ENCODE measurements at regions not wholly inside any gene's neighbourhood (a gene's known extent, or its start where the extent isn't known, plus 50 kb on each side); places are given as distances from the start of the nearest gene placed in this dataset.
A peak's percentile ranks its signal among the peaks of the same experiment; 100 is the strongest.

GRCh38 chr10:110396284-110396651 is 91.5 kb upstream of the SMNDC1 start:
- H3K36me3 ChIP-seq (ENCODE audit: control insufficient read depth in 2 of 2, extremely low read depth in 1 of 2, insufficient read depth in 2 of 2, low read length in 2 of 2) = no peaks in the 10 kb centered on the region
- peak overlapping the region; percentile 4 for H3K27ac ChIP-seq (ENCODE audit: control insufficient read depth, insufficient read depth, low read length)
- H3K9me3 ChIP-seq (ENCODE audit: control insufficient read depth, low read depth, low read length) = no peaks in the 10 kb centered on the region
- FAIRE-seq (no peak), DNase-seq (ENCODE audit: low read depth, low spot score) (no peak)
- no peak overlapping the region for H2AFZ ChIP-seq (ENCODE audit: control insufficient read depth, low read length)
- H4K20me1 ChIP-seq (ENCODE audit: control insufficient read depth, extremely low read depth, insufficient read depth, low read length) = no peaks in the 10 kb centered on the region
- no peak overlapping the region for H3K9ac ChIP-seq (ENCODE audit: control insufficient read depth, extremely low read depth, insufficient read depth, low read length)
- H3K9me1 ChIP-seq (ENCODE audit: control insufficient read depth, extremely low read depth, insufficient read depth, low read length) = no peaks in the 10 kb centered on the region
- dilution Hi-C loops (cut with MboI; ENCODE audit: extremely low pct_ligation_motif_present, low sequenced_read_pairs) = no loop called here
- H3K4me2 ChIP-seq (ENCODE audit: control insufficient read depth, extremely low read depth, insufficient read depth, low read depth, low read length) = no peak overlapping the region
- no peaks in the 10 kb centered on the region for H3K79me2 ChIP-seq (ENCODE audit: control insufficient read depth, insufficient read depth, low read length)
- H3K4me1 ChIP-seq (ENCODE audit: control insufficient read depth, extremely low read depth, insufficient read depth, low read length) = peaks cover 40% of the 10 kb centered on the region
- TF ChIP-seq CTCF (optimal IDR thresholded peaks at IDR 0.05 in 1 of 3, IDR thresholded peaks at IDR 0.05 in 1 of 3, conservative IDR thresholded peaks at IDR 0.05 in 1 of 3; ENCODE audit: extremely low read depth in 1 of 3, insufficient read depth in 2 of 3, low read length in 3 of 3) (no peak), EZH2 (IDR thresholded peaks at IDR 0.05; ENCODE audit: low read length) (no peak)
- H3K27me3 ChIP-seq (ENCODE audit: control insufficient read depth, extremely low read depth, insufficient read depth, low read length) = no peaks in the 10 kb centered on the region
- H3K4me3 ChIP-seq (ENCODE audit: control insufficient read depth in 2 of 3, extremely low read depth in 1 of 3, insufficient read depth in 2 of 3, low read depth in 1 of 3, low read length in 3 of 3) = no peak overlapping the region

- H3K27me3 ChIP-seq (ENCODE audit: control insufficient read depth, extremely low read depth, insufficient read depth, low read length) = no peaks in the 10 kb centered on the region
Observed at GRCh38 chr10:110397856-110398255, 93.1 kb upstream of the SMNDC1 start.

More at GRCh38 chr10:110397856-110398255, 93.1 kb upstream of the SMNDC1 start:
- DNase-seq (ENCODE audit: low read depth, low spot score) (no peak), FAIRE-seq (no peak)
- Histone ChIP-seq H3K4me3 (ENCODE audit: control insufficient read depth in 2 of 3, extremely low read depth in 1 of 3, insufficient read depth in 2 of 3, low read depth in 1 of 3, low read length in 3 of 3) (no peak overlapping the region), H3K9me1 (ENCODE audit: control insufficient read depth, extremely low read depth, insufficient read depth, low read length) (no peaks in the 10 kb centered on the region), H3K36me3 (ENCODE audit: control insufficient read depth in 2 of 2, extremely low read depth in 1 of 2, insufficient read depth in 2 of 2, low read length in 2 of 2) (no peaks in the 10 kb centered on the region), H3K4me2 (ENCODE audit: control insufficient read depth, extremely low read depth, insufficient read depth, low read depth, low read length) (peak overlapping the region; percentile 49), H2AFZ (ENCODE audit: control insufficient read depth, low read length) (no peak overlapping the region), H3K27ac (ENCODE audit: control insufficient read depth, insufficient read depth, low read length) (peak overlapping the region; percentile 96), H3K9me3 (ENCODE audit: control insufficient read depth, low read depth, low read length) (no peaks in the 10 kb centered on the region), H3K79me2 (ENCODE audit: control insufficient read depth, insufficient read depth, low read length) (no peaks in the 10 kb centered on the region), H4K20me1 (ENCODE audit: control insufficient read depth, extremely low read depth, insufficient read depth, low read length) (no peaks in the 10 kb centered on the region), H3K9ac (ENCODE audit: control insufficient read depth, extremely low read depth, insufficient read depth, low read length) (peak overlapping the region; percentile 67), H3K4me1 (ENCODE audit: control insufficient read depth, extremely low read depth, insufficient read depth, low read length) (peaks cover 37% of the 10 kb centered on the region)
- TF ChIP-seq CTCF (optimal IDR thresholded peaks at IDR 0.05 in 1 of 3, IDR thresholded peaks at IDR 0.05 in 1 of 3, conservative IDR thresholded peaks at IDR 0.05 in 1 of 3; ENCODE audit: extremely low read depth in 1 of 3, insufficient read depth in 2 of 3, low read length in 3 of 3) (no peak), EZH2 (IDR thresholded peaks at IDR 0.05; ENCODE audit: low read length) (no peak)
- dilution Hi-C loops (cut with MboI; ENCODE audit: extremely low pct_ligation_motif_present, low sequenced_read_pairs) = no loop called here

All from keratinocyte (primary cell).